ENCODE measurements at regions not wholly inside any gene's neighbourhood (a gene's known extent, or its start where the extent isn't known, plus 50 kb on each side); places are given as distances from the start of the nearest gene placed in this dataset.
A peak's percentile ranks its signal among the peaks of the same experiment; 100 is the strongest.

GRCh38 chr4:108367751-108368150 is 199.0 kb upstream of the LEF1 start:
- no peak for DNase-seq (ENCODE audit: low spot score)

GRCh38 chr4:108366716-108367115 is 198.0 kb upstream of the LEF1 start:
- no peak for DNase-seq (ENCODE audit: low spot score)

- DNase-seq (ENCODE audit: low spot score): no peak
These were observed 196.8 kb upstream of the LEF1 start for GRCh38 chr4:108365551-108365950.

- DNase-seq (ENCODE audit: low spot score): no peak
These were observed 193.2 kb upstream of the LEF1 start for GRCh38 chr4:108361886-108362285.

- DNase-seq (ENCODE audit: low spot score): no peak
These were observed 192.7 kb upstream of the LEF1 start for GRCh38 chr4:108361446-108361820.

- DNase-seq (ENCODE audit: low spot score): peak; percentile 60
These were observed 192.2 kb upstream of the LEF1 start for GRCh38 chr4:108360754-108361445.

- peak; percentile 75 for DNase-seq (ENCODE audit: low spot score)
These were observed 191.4 kb upstream of the LEF1 start for GRCh38 chr4:108359986-108360681.

GRCh38 chr4:108359130-108359985 is 190.6 kb upstream of the LEF1 start:
- DNase-seq (ENCODE audit: low spot score): no peak

GRCh38 chr4:108355902-108356535 is 187.3 kb upstream of the LEF1 start:
- DNase-seq (ENCODE audit: low spot score): peak; percentile 62

GRCh38 chr4:108355186-108355901 is 186.6 kb upstream of the LEF1 start:
- DNase-seq (ENCODE audit: low spot score): no peak

- DNase-seq (ENCODE audit: low spot score): no peak
These were observed 184.1 kb upstream of the LEF1 start for GRCh38 chr4:108352664-108353308.

GRCh38 chr4:108351791-108352190 is 183.1 kb upstream of the LEF1 start:
- peak; percentile 53 for DNase-seq (ENCODE audit: low spot score)

GRCh38 chr4:108350332-108350731 is 181.6 kb upstream of the LEF1 start:
- DNase-seq (ENCODE audit: low spot score): no peak

GRCh38 chr4:108346818-108347210 is 178.1 kb upstream of the LEF1 start:
- DNase-seq (ENCODE audit: low spot score): no peak

- no peak for DNase-seq (ENCODE audit: low spot score)
These were observed 177.4 kb upstream of the LEF1 start for GRCh38 chr4:108345862-108346817.

- DNase-seq (ENCODE audit: low spot score): no peak
These were observed 173.7 kb upstream of the LEF1 start for GRCh38 chr4:108342325-108342970.

- peak; percentile 77 for DNase-seq (ENCODE audit: low spot score)
These were observed 169.2 kb upstream of the LEF1 start for GRCh38 chr4:108337923-108338322.

- no peak for DNase-seq (ENCODE audit: low spot score)
These were observed 167.3 kb upstream of the LEF1 start for GRCh38 chr4:108336076-108336475.

GRCh38 chr4:108335081-108335480 is 166.3 kb upstream of the LEF1 start:
- DNase-seq (ENCODE audit: low spot score): peak; percentile 81
